HepG2 (cell line): ENCODE measurements at regions not wholly inside any gene's neighbourhood (a gene's known extent, or its start where the extent isn't known, plus 50 kb on each side); places are given as distances from the start of the nearest gene placed in this dataset.
"Not testable (repeated sequence)": the region's sequence is repeated elsewhere in the genome, so short reads cannot be mapped to it uniquely, and the experiment has no call there.

Experiments
- ATAC-seq: fragments of 200-7000 bp; cut with Tn5 transposase; 3 replicates; pipeline ENCODE4 v1.9.1; 2020; ENCODE audit warnings: mild to moderate bottlenecking, moderate library complexity
- BruUV-seq: library from RNA; stranded (reverse); fragments of 400-500 nt; replicated peaks from 2 replicates; lab custom pipeline; 2021; lab: Mats Ljungman, UMichigan
- CTCF ChIA-PET: fragments of 300-600 bp; formaldehyde crosslinking; extraction: SDS; loops from one replicate; lab custom pipeline; 2021; ENCODE audit warnings: low total read pairs, inconsistent platforms, low intra/inter-chr PET ratio; lab: Yijun Ruan, JAX
- POLR2A ChIA-PET: fragments of 350-600 bp; sonication (Branson Sonifier 250); formaldehyde crosslinking; loops from one replicate; lab custom pipeline; 2020; ENCODE audit warnings: antibody characterized with exemption, inconsistent platforms; lab: Yijun Ruan, JAX
- DNase-seq: peaks from one replicate; pipeline ENCODE4 v3.0.0-alpha.2; 2015; ENCODE audit warnings: low spot score
- FAIRE-seq: peaks from 3 replicates; lab custom pipeline; 2011; peaks lifted over from hg19 to GRCh38; lab: Jason Lieb, UNC
- H2AFZ ChIP-seq: one replicate; pipeline ENCODE4 v1.6.1; 2011; ENCODE audit warnings: low read length, inconsistent platforms
- H3K27ac ChIP-seq: fragments of 300-600 bp; 3 replicates; pipeline ENCODE4 v1.8.0; 2011; ENCODE audit warnings: mixed run types, mild to moderate bottlenecking, mixed read lengths, low read length, inconsistent platforms; ENCODE audit not compliant: insufficient read depth; ENCODE audit errors: extremely low read length
- H3K27me3 ChIP-seq, 2 experiments: fragments of 200-600 bp in 1 of 2; 2 replicates in 1 of 2; 3 replicates in 1 of 2; pipeline versions ENCODE4 v1.6.0 to v1.8.0; 2011; ENCODE audit warnings: low read length in 2 of 2, mild to moderate bottlenecking in 2 of 2, moderate library complexity in 2 of 2, inconsistent platforms in 1 of 2; ENCODE audit not compliant: insufficient read depth in 2 of 2, control insufficient read depth in 1 of 2
- H3K36me3 ChIP-seq, 2 experiments: fragments of 200-600 bp in 1 of 2; replicated peaks in 1 of 2; 2 replicates in 1 of 2; 3 replicates in 1 of 2; pipeline versions ENCODE4 v1.5.1 to v1.8.0; 2011; ENCODE audit warnings: low read length in 2 of 2, inconsistent platforms in 1 of 2; ENCODE audit not compliant: insufficient read depth in 2 of 2, control insufficient read depth in 1 of 2
- H3K4me1 ChIP-seq: 2 replicates; pipeline ENCODE4 v1.5.1; 2012; ENCODE audit warnings: low read length, inconsistent platforms; ENCODE audit not compliant: insufficient read depth
- H3K4me2 ChIP-seq: 2 replicates; pipeline ENCODE4 v1.6.0; 2011; ENCODE audit warnings: low read depth, low read length, inconsistent platforms
- H3K4me3 ChIP-seq, 3 experiments: fragments of 200-600 bp in 1 of 3; sonication (generic), shearing (Covaris generic) in 1 of 3; replicated peaks in 1 of 3; 2 replicates each; pipeline ENCODE4 v1.5.1; 2011 to 2016; ENCODE audit warnings: low read length in 3 of 3, inconsistent platforms in 2 of 3, low read depth in 2 of 3, mild to moderate bottlenecking in 2 of 3, control low read depth in 1 of 3, mixed read lengths in 1 of 3; ENCODE audit not compliant: insufficient read depth in 1 of 3
- H3K79me2 ChIP-seq: one replicate; pipeline ENCODE4 v1.6.1; 2011; ENCODE audit warnings: low read length, inconsistent platforms; ENCODE audit not compliant: insufficient read depth
- H3K9ac ChIP-seq: 2 replicates; pipeline ENCODE4 v1.6.0; 2011; ENCODE audit warnings: mild to moderate bottlenecking, low read depth, low read length, inconsistent platforms; ENCODE audit not compliant: insufficient read depth
- H3K9me3 ChIP-seq: 2 replicates; pipeline ENCODE4 v1.5.1; 2012; ENCODE audit warnings: mild to moderate bottlenecking, low read length
- H4K20me1 ChIP-seq: 2 replicates; pipeline ENCODE4 v1.6.0; 2011; ENCODE audit warnings: inconsistent platforms, mild to moderate bottlenecking, low read length, moderate library complexity; ENCODE audit not compliant: insufficient read depth
- ATF3 ChIP-seq: sonication (generic); formaldehyde crosslinking; IDR thresholded peaks from 2 replicates; pipeline ENCODE4 v1.4.0; 2020; ENCODE audit warnings: missing genetic modification reagents
- CBX5 ChIP-seq: sonication (generic); formaldehyde crosslinking; IDR thresholded peaks from 2 replicates; pipeline ENCODE4 v1.4.0; 2020; ENCODE audit warnings: missing genetic modification reagents, borderline replicate concordance
- CC2D1A ChIP-seq: sonication (generic); formaldehyde crosslinking; IDR thresholded peaks from 2 replicates; pipeline ENCODE4 v1.8.1; 2023; ENCODE audit warnings: mild to moderate bottlenecking, missing genetic modification reagents
- DNMT3B ChIP-seq: conservative IDR thresholded peaks from 2 replicates; pipeline ENCODE4 v1.6.1; 2016; ENCODE audit warnings: missing biosample characterization, control low read depth
- RARG ChIP-seq: sonication (generic); formaldehyde crosslinking; IDR thresholded peaks from 2 replicates; pipeline ENCODE4 v1.4.0; 2020; ENCODE audit warnings: low read depth, mild to moderate bottlenecking, missing genetic modification reagents
- RBM39 ChIP-seq: fragments of 200-400 bp; formaldehyde crosslinking; IDR thresholded peaks from one replicate; pipeline ENCODE4 v1.6.1; 2018; ENCODE audit warnings: antibody characterized with exemption, mild to moderate bottlenecking, low read depth, low read length; ENCODE audit not compliant: poor library complexity, severe bottlenecking
- SP140L ChIP-seq: sonication (generic); formaldehyde crosslinking; IDR thresholded peaks from 2 replicates; pipeline ENCODE4 v1.4.0; 2020; ENCODE audit warnings: missing genetic modification reagents, borderline replicate concordance
- TEAD3 ChIP-seq: optimal IDR thresholded peaks from 2 replicates; pipeline ENCODE3; 2016; ENCODE audit warnings: borderline replicate concordance
- U2AF2 ChIP-seq: fragments of 200-400 bp; formaldehyde crosslinking; IDR thresholded peaks from 2 replicates; pipeline ENCODE4 v1.6.1; 2017; ENCODE audit warnings: low read depth, mild to moderate bottlenecking, low read length
- XBP1 ChIP-seq: sonication (generic); formaldehyde crosslinking; IDR thresholded peaks from 2 replicates; pipeline ENCODE4 v1.5.0; 2020; ENCODE audit warnings: missing genetic modification reagents
- ZNF235 ChIP-seq: sonication (generic); formaldehyde crosslinking; IDR thresholded peaks from 2 replicates; pipeline ENCODE4 v1.8.1; 2023; ENCODE audit warnings: mild to moderate bottlenecking, missing genetic modification reagents, borderline replicate concordance
- ZNF280D ChIP-seq: sonication (generic); formaldehyde crosslinking; IDR thresholded peaks from 2 replicates; pipeline ENCODE4 v1.5.1; 2020; ENCODE audit warnings: mild to moderate bottlenecking, missing genetic modification reagents
- ZNF329 ChIP-seq: sonication (generic); formaldehyde crosslinking; IDR thresholded peaks from 2 replicates; pipeline ENCODE4 v1.9.0; 2021; ENCODE audit warnings: low read depth, mild to moderate bottlenecking, missing genetic modification reagents
- ZNF350 ChIP-seq: sonication (generic); formaldehyde crosslinking; IDR thresholded peaks from 2 replicates; pipeline ENCODE4 v1.4.0; 2020; ENCODE audit warnings: mild to moderate bottlenecking, low read depth, missing genetic modification reagents, borderline replicate concordance
- WGBS: methylation state at CpG from one replicate; pipeline ENCODE4 v1.1.6; 2017; ENCODE audit warnings: low lambda C conversion rate; 5-methylcytosine and 5-hydroxymethylcytosine counted together
- in situ Hi-C: cut with HindIII; loops from 2 replicates; pipeline ENCODE4 v1.10.0; 2017; ENCODE audit warnings: low pct_unique_long_range_greater_than_20kb; ENCODE audit not compliant: extremely low pct_ligation_motif_present
- intact Hi-C: fragments of 100-400 bp; cut with micrococcal nuclease; formaldehyde crosslinking; loops from one replicate; pipeline ENCODE4 v1.10.0; 2022; ENCODE audit not compliant: unreplicated experiment
- TF ChIP-seq, protein P1 (sequence below): sonication (generic); formaldehyde crosslinking; conservative IDR thresholded peaks from 2 replicates; pipeline ENCODE4 v1.4.0; 2020; ENCODE audit warnings: missing genetic modification reagents

- WGBS: 10% methylated on average over 1 of the region's 1 CpG
- Histone ChIP-seq H3K27me3 (no peaks in the 10 kb centered on the region), H3K79me2 (no peaks in the 10 kb centered on the region), H3K4me3 (no peak overlapping the region), H3K36me3 (no peaks in the 10 kb centered on the region), H3K4me1 (no peaks in the 10 kb centered on the region), H3K9ac (no peak overlapping the region), H3K4me2 (no peak overlapping the region), H4K20me1 (no peaks in the 10 kb centered on the region), H3K27ac (no peak overlapping the region), H2AFZ (no peak overlapping the region), H3K9me3 (peaks cover 21% of the 10 kb centered on the region)
- intact Hi-C loops: no loop called here
- FAIRE-seq (no peak), DNase-seq (no peak), ATAC-seq (no peak)
- ChIA-PET POLR2A (no interaction called here), CTCF (no interaction called here)
- BruUV-seq: no TSS peak
- TF ChIP-seq RARG (CRISPR knock-in tag) (no peak), CBX5 (no peak), SP140L (CRISPR knock-in tag) (no peak), TEAD3 (CRISPR knock-in tag) (no peak), RBM39 (no peak), ZNF350 (CRISPR knock-in tag) (no peak), ZNF235 (CRISPR knock-in tag) (no peak), DNMT3B (no peak), ATF3 (CRISPR knock-in tag) (no peak), CC2D1A (CRISPR knock-in tag) (no peak), ZNF329 (CRISPR knock-in tag) (no peak), ZNF280D (CRISPR knock-in tag) (no peak), XBP1 (no peak), U2AF2 (no peak)
- TF ChIP-seq, protein P1, sequence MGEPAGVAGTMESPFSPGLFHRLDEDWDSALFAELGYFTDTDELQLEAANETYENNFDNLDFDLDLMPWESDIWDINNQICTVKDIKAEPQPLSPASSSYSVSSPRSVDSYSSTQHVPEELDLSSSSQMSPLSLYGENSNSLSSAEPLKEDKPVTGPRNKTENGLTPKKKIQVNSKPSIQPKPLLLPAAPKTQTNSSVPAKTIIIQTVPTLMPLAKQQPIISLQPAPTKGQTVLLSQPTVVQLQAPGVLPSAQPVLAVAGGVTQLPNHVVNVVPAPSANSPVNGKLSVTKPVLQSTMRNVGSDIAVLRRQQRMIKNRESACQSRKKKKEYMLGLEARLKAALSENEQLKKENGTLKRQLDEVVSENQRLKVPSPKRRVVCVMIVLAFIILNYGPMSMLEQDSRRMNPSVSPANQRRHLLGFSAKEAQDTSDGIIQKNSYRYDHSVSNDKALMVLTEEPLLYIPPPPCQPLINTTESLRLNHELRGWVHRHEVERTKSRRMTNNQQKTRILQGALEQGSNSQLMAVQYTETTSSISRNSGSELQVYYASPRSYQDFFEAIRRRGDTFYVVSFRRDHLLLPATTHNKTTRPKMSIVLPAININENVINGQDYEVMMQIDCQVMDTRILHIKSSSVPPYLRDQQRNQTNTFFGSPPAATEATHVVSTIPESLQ (CRISPR knock-in tag): no peak
- in situ Hi-C loops: no loop called here
Observed at GRCh38 chr2:85942346-85942957, 53.7 kb upstream of the ST3GAL5 start.

DNA sequence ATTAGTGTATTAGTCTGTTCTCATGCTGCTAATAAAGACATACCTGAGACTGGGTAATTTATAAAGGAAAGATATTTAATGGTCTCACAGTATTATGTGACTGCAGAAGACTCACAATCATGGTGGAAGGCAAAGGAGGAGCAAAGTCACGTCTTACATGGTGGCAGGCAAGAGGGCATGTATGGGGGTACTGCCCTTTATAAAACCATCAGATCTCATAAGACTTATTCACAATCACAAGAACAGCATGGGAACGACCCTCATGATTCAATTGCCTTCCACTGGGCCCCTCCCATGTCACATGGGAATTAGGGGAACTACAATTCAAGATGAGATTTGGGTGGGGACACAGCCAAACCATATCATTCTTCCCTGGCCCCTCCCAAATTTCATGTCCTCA lies 52.7 kb upstream of the ST3GAL5 start:
- H3K36me3 ChIP-seq, POLR2A ChIA-PET, H3K9ac ChIP-seq, BruUV-seq, H3K27ac ChIP-seq, CTCF ChIA-PET, in situ Hi-C loops, H3K4me3 ChIP-seq, H4K20me1 ChIP-seq, H3K27me3 ChIP-seq, ATAC-seq, H2AFZ ChIP-seq, FAIRE-seq, DNase-seq, intact Hi-C loops, H3K79me2 ChIP-seq, H3K4me2 ChIP-seq, H3K4me1 ChIP-seq: not testable (repeated sequence)
- WGBS: 0% methylated on average over 2 of the region's 2 CpGs
- peaks cover 21% of the 10 kb centered on the region for H3K9me3 ChIP-seq
